ENCODE measurements at regions not wholly inside any gene's neighbourhood (a gene's known extent, or its start where the extent isn't known, plus 50 kb on each side); places are given as distances from the start of the nearest gene placed in this dataset.
"Not testable (repeated sequence)": the region's sequence is repeated elsewhere in the genome, so short reads cannot be mapped to it uniquely, and the experiment has no call there.

DNA sequence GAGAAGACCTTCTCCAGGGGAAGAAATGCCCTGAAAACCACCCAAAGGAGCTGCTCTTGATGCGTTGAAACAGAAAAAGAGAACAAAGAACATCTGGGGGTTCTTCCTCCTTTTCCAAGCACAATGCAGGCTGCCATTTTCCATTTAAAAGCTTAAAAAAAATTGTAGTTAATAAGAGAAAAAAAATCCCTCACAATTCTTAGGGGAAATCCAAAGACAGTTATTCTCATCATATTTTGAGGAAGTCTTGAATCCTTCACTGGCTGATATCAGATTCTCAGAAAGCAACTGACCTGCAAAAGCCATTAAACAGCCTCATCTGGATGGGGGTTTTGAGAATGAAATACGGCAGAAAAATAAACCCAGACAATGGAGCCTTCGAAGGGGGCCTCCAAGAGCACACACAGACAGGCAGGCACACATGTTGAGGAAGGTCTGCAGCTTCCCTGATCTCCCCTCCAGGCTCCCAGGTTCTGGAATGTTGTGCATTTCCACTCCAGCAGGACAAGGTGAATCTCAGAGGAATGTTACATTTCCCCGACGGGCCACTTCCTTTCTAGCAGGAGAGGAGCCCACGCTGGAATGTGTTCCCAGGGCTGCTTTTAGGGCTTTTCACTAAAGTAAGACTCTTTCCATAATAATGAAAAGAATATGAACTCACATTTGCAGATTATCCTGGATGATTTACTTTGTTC, 159.4 kb upstream of the S1PR3 start:
- TF ChIP-seq, protein P1, sequence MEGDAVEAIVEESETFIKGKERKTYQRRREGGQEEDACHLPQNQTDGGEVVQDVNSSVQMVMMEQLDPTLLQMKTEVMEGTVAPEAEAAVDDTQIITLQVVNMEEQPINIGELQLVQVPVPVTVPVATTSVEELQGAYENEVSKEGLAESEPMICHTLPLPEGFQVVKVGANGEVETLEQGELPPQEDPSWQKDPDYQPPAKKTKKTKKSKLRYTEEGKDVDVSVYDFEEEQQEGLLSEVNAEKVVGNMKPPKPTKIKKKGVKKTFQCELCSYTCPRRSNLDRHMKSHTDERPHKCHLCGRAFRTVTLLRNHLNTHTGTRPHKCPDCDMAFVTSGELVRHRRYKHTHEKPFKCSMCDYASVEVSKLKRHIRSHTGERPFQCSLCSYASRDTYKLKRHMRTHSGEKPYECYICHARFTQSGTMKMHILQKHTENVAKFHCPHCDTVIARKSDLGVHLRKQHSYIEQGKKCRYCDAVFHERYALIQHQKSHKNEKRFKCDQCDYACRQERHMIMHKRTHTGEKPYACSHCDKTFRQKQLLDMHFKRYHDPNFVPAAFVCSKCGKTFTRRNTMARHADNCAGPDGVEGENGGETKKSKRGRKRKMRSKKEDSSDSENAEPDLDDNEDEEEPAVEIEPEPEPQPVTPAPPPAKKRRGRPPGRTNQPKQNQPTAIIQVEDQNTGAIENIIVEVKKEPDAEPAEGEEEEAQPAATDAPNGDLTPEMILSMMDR (conservative IDR thresholded peaks at IDR 0.05; ENCODE audit: low read depth), result no peak
- ChIA-PET POLR2A (ENCODE audit: low non-redundant PET) (no interaction called here), CTCF (interaction anchor here (0.6 to 0.7 kb wide), 2 partner anchors 68 to 169 kb away, joined by 3 to 4 read pairs; no protein-coding TSS in a partner anchor)
- no peak overlapping the region for H3K27ac ChIP-seq
- DNase-seq (ENCODE audit: low spot score), result no peak

DNA sequence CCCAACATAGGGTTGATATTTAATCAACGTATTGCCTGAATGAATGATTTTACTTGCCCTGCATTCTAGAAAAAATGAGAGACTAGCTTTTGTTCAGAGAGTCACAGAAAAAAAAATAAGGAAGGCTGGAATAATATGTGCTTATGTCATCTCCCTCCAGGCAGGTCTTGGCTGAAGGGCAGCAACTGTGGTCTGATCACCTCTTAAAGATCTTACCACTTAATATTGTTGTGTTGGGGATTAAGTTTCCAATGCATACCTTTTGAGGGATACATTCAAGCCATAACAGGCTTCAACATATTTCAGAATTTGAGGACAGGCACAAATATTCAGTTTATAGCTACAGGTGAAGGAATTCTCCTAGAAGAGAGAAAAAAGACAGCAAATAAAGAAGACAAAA, 157.3 kb upstream of the S1PR3 start:
- peak; percentile 13 for DNase-seq (ENCODE audit: low spot score)
- ChIA-PET CTCF (no interaction called here), POLR2A (ENCODE audit: low non-redundant PET) (no interaction called here)
- TF ChIP-seq, protein P1 (conservative IDR thresholded peaks at IDR 0.05; ENCODE audit: low read depth), result no peak
- no peak overlapping the region for H3K27ac ChIP-seq

DNA sequence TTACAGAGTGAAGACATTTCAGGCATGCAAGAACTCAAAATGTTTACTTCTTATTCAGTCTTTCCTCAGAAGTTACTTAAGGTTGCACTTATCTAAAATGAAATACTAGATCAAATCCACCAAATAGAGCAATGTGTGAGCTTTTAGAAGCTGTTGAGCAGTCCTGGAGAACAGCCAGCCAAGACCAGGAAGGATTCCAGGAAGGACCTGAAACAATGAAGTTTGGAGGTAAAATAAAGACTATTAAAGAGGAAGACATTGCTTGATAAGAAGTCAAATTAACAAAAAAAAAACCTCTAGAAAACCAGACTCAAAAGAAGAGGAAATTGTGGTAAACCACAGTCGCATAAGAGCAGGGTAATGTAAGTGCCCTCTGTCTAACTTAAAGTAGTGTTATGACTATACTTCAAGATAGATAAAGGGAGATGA, 156.2 kb upstream of the S1PR3 start:
- TF ChIP-seq, protein P1 (conservative IDR thresholded peaks at IDR 0.05; ENCODE audit: low read depth), result no peak
- no peak overlapping the region for H3K27ac ChIP-seq
- no peak for DNase-seq (ENCODE audit: low spot score)
- ChIA-PET CTCF (interaction anchor here (0.6 kb wide), 1 partner anchor 151 kb away, joined by 3 read pairs; no protein-coding TSS in a partner anchor), POLR2A (ENCODE audit: low non-redundant PET) (no interaction called here)

DNA sequence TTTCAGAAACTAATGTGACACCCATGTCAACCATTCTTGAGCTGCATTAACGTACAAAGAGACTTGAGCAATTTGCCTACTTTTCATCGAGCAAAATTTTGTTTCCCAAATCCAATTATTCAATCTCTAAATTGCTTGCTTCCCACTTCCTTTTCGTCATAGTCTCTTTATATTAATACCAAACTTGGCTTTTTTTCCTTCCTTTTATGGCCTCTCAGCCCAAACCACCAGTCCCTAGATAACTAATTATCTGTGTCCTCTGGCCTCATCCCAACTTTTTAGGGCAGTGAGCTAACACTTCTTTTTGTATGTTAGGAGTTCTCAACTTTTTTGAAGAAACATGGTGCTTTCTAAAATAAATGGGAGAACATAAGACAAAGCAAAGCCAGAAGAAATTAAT, 155.5 kb upstream of the S1PR3 start:
- TF ChIP-seq, protein P1 (conservative IDR thresholded peaks at IDR 0.05; ENCODE audit: low read depth), result no peak
- ChIA-PET POLR2A (ENCODE audit: low non-redundant PET) (no interaction called here), CTCF (interaction anchor here (0.6 kb wide), 1 partner anchor 151 kb away, joined by 3 read pairs; no protein-coding TSS in a partner anchor)
- DNase-seq (ENCODE audit: low spot score), result no peak
- H3K27ac ChIP-seq, result no peak overlapping the region

DNA sequence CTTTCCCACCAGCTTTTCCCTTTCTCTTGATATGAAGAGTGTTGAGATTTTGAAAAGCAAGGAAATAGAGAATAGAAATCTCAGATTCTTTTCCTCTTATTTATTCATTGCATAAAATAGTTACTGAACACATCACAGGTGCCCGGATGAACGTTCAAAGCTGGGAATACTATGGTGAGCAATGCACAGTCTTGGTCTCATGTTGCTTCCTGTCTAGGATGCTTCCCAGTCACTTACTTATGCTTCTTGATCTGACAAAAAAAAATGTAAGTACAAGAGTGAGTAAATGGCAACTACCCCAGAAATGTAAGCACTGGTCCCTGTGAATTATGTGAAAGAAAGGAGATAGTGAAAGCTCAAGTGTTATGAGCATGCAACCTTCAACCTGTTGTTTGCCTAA, 153.5 kb upstream of the S1PR3 start:
- H3K27ac ChIP-seq, result no peak overlapping the region
- ChIA-PET POLR2A (ENCODE audit: low non-redundant PET) (no interaction called here), CTCF (interaction anchor here (0.6 kb wide), 1 partner anchor 15 kb away, joined by 6 read pairs; no protein-coding TSS in a partner anchor)
- DNase-seq (ENCODE audit: low spot score), result no peak
- TF ChIP-seq, protein P1 (conservative IDR thresholded peaks at IDR 0.05; ENCODE audit: low read depth), result no peak

DNA sequence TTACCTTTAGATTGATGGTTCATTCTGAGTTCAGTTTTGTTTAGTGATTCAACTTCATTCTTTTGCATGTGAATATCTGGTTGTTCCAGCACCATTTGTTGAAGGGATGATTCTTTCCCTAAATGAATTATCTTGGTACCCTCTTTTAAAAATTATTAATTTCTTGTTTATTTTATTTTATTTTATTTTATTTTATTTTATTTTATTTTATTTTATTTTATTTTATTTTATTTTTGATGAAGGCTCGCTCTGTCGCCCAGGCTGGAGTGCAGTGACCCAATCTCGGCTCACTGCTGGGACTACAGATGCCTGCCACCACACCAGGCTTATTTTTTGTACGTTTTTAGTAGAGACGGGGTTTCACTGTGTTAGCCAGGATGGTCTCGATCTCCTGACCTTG, 141.4 kb upstream of the S1PR3 start:
- POLR2A ChIA-PET (ENCODE audit: low non-redundant PET); DNase-seq (ENCODE audit: low spot score); H3K27ac ChIP-seq: not testable (repeated sequence)
- CTCF ChIA-PET, result interaction anchor here (0.5 to 0.6 kb wide), 2 partner anchors 598 to 601 kb away, joined by 3 to 5 read pairs; no protein-coding TSS in a partner anchor

DNA sequence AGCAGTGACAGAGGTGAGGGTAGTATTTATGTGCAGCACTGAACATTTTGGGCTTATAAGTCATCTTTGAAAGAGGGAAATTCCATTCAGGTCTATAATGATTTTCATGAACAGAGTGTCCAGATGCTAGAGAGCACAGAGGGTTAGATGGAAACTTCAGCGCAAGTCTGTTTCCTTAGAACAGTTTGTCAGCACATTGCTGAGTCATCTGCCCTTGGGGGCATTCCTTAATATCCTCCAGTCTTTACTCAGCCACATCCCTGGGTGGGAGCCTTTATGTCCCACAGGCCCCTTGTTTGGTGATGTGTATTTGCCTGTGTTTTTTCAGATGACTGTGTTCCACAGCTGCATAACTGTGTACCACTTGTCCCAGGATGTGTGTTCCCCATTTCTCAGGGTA, 138.5 kb upstream of the S1PR3 start:
- POLR2A ChIA-PET (ENCODE audit: low non-redundant PET), result no interaction called here
- H3K27ac ChIP-seq, result no peak overlapping the region
- TF ChIP-seq, protein P1 (conservative IDR thresholded peaks at IDR 0.05; ENCODE audit: low read depth), result no peak

More for the DNA sequence above, 138.5 kb upstream of the S1PR3 start:
- CTCF ChIA-PET, result interaction anchor here (0.8 kb wide), 1 partner anchor 15 kb away, joined by 6 read pairs; no protein-coding TSS in a partner anchor
- peak; percentile 81 for DNase-seq (ENCODE audit: low spot score)

Data from RWPE1 (cell line).